HFFc6 (cell line): ENCODE measurements at regions not wholly inside any gene's neighbourhood (a gene's known extent, or its start where the extent isn't known, plus 50 kb on each side); places are given as distances from the start of the nearest gene placed in this dataset.

Experiments
- DNase-seq: peaks from one replicate; pipeline ENCODE4 v3.0.0-alpha.2; 2018
- H3K27ac Mint-ChIP-seq: 2 replicates; pipeline ENCODE4 v1.8.0; 2020; ENCODE audit warnings: mild to moderate bottlenecking, mixed read lengths
- H3K27me3 Mint-ChIP-seq: 2 replicates; pipeline ENCODE4 v1.8.0; 2021; ENCODE audit warnings: mild to moderate bottlenecking, moderate library complexity, mixed read lengths; ENCODE audit not compliant: insufficient read depth
- H3K36me3 Mint-ChIP-seq: 2 replicates; pipeline ENCODE4 v1.8.0; 2021; ENCODE audit warnings: low read depth, mixed read lengths
- H3K4me1 Mint-ChIP-seq: 2 replicates; pipeline ENCODE4 v1.8.0; 2020; ENCODE audit warnings: low read depth, mixed read lengths
- H3K4me3 Mint-ChIP-seq: 2 replicates; pipeline ENCODE4 v1.8.0; 2020; ENCODE audit warnings: mild to moderate bottlenecking, moderate library complexity, mixed read lengths
- H3K9me3 Mint-ChIP-seq: 2 replicates; pipeline ENCODE4 v1.8.0; 2020; ENCODE audit warnings: mild to moderate bottlenecking, mixed read lengths
- TF ChIP-seq, protein P1 (sequence below): fragments of 200-600 bp; sonication (generic); IDR thresholded peaks from 2 replicates; pipeline ENCODE4 v1.5.0; 2021; ENCODE audit warnings: antibody characterized with exemption, mild to moderate bottlenecking

DNA sequence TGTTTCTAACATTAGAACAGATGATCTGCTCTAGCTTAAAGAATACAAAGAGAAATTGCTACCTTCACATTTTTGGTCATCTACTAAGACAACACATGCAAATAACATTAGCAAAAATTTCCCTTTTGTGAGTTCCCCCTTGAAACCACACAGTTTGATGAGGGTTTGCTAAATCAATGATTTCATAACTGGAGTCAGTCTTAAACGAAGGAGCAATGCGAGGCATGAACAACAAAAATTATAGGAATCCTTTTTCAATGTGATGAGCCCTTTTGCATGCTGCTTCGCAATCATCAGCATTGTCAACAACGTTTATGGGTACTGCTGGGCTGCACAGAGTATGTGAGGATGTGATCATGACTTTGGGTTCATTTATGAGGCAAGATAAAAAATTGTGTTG lies 286.4 kb downstream of the C7orf25 start:
- Mint-ChIP-seq H3K9me3 (no peaks in the 10 kb centered on the region), H3K27me3 (no peaks in the 10 kb centered on the region; the same call in 1 of the 2 replicates), H3K4me3 (no peak overlapping the region), H3K4me1 (no peaks in the 10 kb centered on the region), H3K36me3 (no peaks in the 10 kb centered on the region), H3K27ac (no peak overlapping the region)
- TF ChIP-seq, protein P1, sequence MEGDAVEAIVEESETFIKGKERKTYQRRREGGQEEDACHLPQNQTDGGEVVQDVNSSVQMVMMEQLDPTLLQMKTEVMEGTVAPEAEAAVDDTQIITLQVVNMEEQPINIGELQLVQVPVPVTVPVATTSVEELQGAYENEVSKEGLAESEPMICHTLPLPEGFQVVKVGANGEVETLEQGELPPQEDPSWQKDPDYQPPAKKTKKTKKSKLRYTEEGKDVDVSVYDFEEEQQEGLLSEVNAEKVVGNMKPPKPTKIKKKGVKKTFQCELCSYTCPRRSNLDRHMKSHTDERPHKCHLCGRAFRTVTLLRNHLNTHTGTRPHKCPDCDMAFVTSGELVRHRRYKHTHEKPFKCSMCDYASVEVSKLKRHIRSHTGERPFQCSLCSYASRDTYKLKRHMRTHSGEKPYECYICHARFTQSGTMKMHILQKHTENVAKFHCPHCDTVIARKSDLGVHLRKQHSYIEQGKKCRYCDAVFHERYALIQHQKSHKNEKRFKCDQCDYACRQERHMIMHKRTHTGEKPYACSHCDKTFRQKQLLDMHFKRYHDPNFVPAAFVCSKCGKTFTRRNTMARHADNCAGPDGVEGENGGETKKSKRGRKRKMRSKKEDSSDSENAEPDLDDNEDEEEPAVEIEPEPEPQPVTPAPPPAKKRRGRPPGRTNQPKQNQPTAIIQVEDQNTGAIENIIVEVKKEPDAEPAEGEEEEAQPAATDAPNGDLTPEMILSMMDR: no peak
- DNase-seq: no peak

DNA sequence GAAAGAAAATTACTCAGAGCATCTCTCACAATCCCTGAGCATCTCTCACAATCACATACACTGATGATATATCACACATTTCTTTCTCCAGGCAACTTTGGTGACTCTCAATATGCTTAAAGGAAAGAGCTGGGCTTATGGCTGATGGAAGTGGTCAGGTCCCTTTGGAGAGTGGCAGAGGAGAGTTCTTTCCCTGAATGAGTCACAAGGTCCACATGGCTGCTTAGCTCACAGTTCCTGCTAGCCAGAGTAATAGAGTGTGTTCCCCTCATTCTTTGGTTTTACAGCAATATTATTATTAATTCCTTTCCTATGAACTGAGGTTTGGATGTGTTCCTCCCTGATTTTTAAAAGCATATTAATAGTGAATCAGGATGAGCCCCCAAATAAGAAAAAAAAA lies 287.4 kb downstream of the C7orf25 start:
- no peak overlapping the region for H3K4me3 Mint-ChIP-seq
- TF ChIP-seq, protein P1: no peak
- H3K36me3 Mint-ChIP-seq: no peaks in the 10 kb centered on the region
- H3K9me3 Mint-ChIP-seq: no peaks in the 10 kb centered on the region
- H3K27me3 Mint-ChIP-seq: no peaks in the 10 kb centered on the region; the same call in 1 of the 2 replicates
- no peaks in the 10 kb centered on the region for H3K4me1 Mint-ChIP-seq
- DNase-seq: no peak
- H3K27ac Mint-ChIP-seq: no peak overlapping the region

DNA sequence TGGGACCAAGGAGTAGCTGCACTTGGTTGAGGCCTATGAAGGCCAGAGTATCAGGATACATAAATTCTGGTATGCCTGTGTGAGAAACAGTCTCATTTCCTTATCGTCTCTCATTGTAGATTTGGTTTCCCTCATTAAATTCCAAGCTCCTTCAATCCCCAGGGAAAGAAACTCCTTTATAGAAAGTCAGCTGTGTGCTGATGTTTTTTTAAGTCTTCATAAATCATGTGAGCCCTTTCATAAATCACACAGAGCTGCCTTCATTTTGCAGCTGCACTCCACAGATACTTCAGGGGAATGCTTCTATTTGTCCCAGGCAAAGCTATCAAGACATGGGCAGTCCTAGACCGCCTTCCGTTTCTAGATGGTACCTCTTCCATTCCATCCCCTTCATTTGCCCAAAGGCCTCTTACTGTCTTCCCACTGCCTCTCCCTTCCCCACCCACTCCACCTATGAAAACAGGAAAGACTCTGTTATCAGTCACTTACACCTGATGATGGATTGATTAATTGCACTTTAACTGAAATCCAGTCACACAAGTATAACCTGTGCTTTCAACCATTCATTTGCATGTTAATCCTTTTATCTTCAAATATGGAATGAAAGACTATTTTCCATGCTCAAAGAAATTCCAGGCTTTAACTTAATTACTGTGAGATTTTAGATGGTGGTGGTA lies 290.2 kb downstream of the C7orf25 start:
- DNase-seq: no peak
- peaks cover 7% of the 10 kb centered on the region for H3K27me3 Mint-ChIP-seq
- no peaks in the 10 kb centered on the region for H3K4me1 Mint-ChIP-seq
- H3K27ac Mint-ChIP-seq: no peak overlapping the region
- no peaks in the 10 kb centered on the region for H3K36me3 Mint-ChIP-seq
- H3K9me3 Mint-ChIP-seq: no peaks in the 10 kb centered on the region
- H3K4me3 Mint-ChIP-seq: no peak overlapping the region
- TF ChIP-seq, protein P1: no peak

DNA sequence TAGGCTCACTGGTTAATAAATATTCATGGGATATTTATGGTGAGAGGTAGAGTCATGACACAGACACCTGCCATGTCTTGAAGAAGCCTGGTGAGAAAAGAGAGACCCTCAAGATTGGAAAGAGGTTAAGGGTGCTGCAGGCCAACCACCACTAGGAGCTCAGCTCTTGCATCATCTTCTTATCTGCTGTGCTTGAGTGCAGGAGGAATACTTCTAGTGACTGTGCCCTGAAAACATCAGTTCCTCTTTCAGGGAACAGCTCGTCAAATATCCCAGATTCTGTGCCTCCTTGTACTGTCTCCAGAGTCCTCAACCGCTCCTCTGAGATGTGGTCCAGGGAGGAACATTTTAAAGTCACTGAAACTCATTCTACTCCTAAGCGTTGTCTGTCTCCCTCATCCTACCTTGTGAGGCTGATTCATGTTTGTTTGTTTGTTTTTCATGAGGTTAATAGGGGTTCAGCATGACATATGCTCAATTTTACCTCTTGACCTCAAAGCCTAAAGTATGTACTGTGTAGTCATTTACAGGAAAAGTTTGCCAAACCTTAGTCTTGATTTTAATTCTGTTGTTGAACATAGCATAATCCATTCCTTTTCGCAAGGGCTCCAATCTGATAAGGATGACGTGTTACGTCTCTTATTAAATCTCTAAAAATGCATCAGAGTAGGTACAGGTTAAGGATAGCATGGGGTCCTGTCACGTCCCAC lies 293.1 kb downstream of the C7orf25 start:
- DNase-seq: no peak
- Mint-ChIP-seq H3K27me3 (peaks cover 8% of the 10 kb centered on the region), H3K4me1 (no peaks in the 10 kb centered on the region), H3K9me3 (no peaks in the 10 kb centered on the region), H3K36me3 (no peaks in the 10 kb centered on the region), H3K27ac (no peak overlapping the region), H3K4me3 (no peak overlapping the region)
- TF ChIP-seq, protein P1: no peak

DNA sequence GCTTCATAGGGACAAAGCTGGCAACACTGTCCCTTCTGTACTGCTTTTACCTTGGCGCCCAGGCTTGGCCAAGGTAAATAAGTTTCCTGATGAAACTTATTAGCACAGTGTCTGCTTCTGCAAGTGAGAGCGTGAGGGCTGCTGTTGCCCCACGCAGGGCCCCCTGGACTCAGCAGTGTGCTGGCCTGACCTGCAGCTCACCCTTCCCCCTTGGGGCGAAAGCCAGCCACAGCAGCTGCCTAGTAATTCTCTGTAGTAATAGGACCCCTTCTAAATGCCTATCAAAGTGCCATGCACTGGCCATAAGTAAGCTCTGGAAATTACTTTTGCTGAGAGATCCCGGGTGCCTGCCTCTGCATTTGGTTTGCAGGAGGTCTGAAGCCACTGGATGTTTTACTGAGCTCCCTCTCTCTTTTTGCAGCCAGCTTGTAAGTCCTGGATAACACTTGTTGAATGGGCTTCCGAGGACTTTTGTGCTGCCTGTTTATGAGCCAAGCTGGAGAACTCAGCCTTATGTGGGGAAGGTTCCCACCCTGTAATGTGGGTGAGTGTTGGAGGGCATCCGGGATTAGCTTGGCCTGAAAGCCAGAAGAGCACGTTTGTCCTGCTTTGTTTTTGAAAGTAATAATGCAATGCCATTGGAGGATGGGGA lies 293.9 kb downstream of the C7orf25 start:
- H3K4me3 Mint-ChIP-seq: no peak overlapping the region
- peaks cover 8% of the 10 kb centered on the region for H3K27me3 Mint-ChIP-seq
- no peak for DNase-seq
- TF ChIP-seq, protein P1: no peak
- H3K36me3 Mint-ChIP-seq: no peaks in the 10 kb centered on the region
- no peaks in the 10 kb centered on the region for H3K9me3 Mint-ChIP-seq
- H3K4me1 Mint-ChIP-seq: no peaks in the 10 kb centered on the region
- no peak overlapping the region for H3K27ac Mint-ChIP-seq
